ENCODE measurements at regions not wholly inside any gene's neighbourhood (a gene's known extent, or its start where the extent isn't known, plus 50 kb on each side); places are given as distances from the start of the nearest gene placed in this dataset.

DNA sequence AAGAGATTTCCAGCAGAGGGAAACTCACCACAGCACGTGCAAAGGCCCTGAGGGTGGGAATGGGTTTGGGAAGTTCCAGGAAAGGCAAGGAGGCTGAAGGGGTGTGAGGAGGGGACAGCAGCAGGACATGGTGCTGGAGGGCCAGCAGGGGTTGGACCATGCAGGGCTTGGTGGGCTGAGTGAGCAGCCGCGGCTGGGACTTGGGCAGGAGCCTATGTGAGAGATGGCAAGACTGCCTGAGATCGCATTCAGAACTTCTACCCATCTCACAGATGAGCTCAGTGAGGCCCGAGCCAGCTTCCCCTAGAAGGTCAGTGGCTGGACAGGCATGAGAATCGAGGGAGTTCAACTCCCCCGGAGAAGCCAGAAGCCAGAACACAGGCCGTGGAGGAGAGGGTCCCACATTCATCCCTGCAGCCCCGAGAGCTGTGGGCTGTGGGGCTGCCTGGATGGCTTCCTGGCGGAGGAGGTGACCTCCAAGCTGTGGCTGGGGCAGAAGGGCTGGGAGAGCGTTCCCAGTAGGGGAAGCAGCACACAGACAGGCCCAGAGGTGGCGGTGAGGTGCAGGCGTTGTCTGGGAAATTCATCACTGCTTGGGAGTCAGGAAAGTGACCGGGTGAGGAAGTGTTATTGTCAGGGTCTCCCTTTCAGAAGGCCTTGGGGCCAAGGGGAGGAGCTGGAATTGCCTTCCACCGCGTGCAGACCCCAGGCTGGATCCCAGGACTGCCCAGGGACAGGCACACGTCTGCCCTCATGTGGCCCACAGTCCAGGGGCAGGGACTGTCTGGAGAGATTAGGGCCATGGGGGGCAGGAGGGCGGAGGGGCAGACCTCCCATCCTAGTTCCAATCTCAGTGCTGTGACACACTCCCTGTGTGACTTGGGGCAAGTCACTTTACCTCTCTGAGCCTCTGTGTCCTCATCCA lies 103.8 kb downstream of the CEBPB start:
- TF ChIP-seq POLR2A (IDR thresholded peaks at IDR 0.05): no peak
- TF ChIP-seq, protein P1, sequence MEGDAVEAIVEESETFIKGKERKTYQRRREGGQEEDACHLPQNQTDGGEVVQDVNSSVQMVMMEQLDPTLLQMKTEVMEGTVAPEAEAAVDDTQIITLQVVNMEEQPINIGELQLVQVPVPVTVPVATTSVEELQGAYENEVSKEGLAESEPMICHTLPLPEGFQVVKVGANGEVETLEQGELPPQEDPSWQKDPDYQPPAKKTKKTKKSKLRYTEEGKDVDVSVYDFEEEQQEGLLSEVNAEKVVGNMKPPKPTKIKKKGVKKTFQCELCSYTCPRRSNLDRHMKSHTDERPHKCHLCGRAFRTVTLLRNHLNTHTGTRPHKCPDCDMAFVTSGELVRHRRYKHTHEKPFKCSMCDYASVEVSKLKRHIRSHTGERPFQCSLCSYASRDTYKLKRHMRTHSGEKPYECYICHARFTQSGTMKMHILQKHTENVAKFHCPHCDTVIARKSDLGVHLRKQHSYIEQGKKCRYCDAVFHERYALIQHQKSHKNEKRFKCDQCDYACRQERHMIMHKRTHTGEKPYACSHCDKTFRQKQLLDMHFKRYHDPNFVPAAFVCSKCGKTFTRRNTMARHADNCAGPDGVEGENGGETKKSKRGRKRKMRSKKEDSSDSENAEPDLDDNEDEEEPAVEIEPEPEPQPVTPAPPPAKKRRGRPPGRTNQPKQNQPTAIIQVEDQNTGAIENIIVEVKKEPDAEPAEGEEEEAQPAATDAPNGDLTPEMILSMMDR (IDR thresholded peaks at IDR 0.05): no peak

All from adrenal gland (tissue), 5 donors.